Epidermal melanocyte (primary cell): ENCODE measurements at regions not wholly inside any gene's neighbourhood (a gene's known extent, or its start where the extent isn't known, plus 50 kb on each side); places are given as distances from the start of the nearest gene placed in this dataset.

Source experiments
- DNase-seq: peaks from one replicate; pipeline ENCODE4 v3.0.0; 2011; ENCODE audit warnings: low spot score; ENCODE audit not compliant: insufficient read length

DNA sequence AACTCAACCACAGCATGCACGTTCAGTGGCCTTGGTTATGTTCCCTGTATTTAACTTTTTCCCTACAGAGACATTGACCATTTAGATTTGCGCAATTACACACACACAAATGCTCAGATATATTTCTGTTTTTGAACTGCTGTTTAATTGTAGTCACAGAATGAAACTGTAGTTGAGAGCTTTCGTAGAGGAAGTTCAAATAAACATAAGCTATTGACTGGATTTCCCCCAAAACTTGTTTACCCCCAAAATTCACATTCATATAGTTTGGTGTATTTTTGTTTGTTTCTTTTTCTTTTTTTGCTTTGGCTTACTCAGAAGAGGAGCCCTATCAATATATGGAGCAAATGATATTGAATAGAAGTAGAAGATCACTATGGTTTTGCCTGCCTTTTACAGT, 921.0 kb downstream of the ADGRL2 start:
- no peak for DNase-seq

DNA sequence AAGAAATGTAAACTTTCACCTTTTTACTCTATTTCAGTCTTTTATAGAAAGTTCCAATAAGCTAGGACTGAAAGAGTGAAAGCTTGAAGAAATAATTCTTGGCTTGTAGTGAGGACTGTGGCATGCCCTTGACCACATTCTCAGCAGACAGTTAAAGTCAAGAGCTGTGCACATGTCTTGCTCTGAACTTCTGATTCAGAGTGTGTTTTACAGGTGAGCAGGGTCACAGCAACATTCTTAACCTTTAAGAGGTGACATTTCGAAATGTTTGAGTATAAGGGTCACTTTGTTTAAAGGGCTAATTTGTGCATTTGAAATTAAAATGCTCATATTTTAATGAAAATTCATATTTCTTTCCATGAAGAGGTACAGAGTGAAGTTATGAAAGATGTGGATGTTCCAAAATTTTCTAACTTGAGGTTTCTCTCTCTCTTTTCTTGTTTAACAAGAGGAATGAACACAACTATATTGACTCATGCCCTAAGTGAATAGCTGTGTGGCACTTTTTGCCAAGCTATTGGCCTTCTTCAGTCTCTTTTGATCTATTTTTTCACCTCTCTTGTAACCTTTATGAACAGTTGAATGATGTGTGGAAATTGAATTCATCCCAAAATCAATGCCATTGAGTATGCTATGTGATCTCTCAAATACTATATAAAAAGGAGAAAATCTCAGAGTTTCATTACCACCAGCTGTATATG, 918.1 kb downstream of the ADGRL2 start:
- DNase-seq = no peak

DNA sequence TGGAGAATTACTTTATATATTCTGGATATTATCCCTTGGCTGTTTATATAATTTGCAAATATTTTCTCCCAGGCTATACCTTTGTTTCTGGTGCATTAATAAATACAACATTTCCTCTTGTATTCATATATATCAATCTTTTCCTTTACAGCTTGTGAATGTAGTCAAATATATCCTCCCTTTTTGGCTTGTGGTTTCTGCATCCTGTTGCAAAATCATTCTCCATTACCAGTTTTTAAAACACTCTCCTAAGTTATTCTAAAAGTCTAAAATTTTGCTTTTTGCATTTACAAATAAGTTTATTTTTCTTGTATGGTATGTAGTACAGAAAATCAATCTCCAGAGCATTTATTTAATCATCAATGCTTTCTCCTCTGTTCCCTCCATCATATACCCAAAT, 909.4 kb downstream of the ADGRL2 start:
- no peak for DNase-seq

DNA sequence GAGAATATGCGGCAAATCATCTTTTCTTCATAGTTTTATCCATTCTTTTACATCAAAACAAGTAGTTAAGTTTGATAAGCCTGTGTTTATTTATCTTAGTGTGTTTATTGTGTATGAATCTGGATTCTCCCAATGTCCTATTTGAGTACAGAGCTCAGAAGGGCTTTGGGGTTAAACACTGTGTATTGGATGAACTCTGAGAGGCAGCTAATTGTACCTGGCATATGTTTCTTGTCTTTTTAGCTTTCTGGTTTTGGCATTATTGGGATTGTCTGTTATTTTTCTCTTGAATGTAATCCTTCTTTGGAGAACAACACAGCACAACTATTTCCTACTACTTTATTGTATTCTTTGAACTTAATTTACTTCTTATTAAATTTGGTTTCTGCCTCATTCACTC, 906.9 kb downstream of the ADGRL2 start:
- DNase-seq = no peak

DNA sequence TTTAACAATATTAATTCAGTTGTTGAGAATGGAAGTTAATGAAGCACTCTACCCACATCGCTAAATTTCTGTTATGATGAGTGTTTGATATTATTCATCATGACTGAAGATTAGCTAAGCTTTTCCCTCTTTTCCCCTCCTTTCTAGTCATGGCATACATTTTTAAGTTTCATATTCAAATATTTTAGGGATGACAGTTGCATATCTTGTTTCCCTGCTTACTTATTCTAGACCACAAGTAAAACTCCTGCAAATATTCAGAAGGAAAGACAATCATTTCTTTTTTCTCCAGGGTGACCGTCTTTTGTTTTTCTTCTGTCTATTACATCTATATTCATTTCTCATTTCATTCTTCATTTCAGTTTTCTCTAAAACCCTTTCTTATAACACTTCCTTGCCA, 906.0 kb downstream of the ADGRL2 start:
- DNase-seq = no peak

DNA sequence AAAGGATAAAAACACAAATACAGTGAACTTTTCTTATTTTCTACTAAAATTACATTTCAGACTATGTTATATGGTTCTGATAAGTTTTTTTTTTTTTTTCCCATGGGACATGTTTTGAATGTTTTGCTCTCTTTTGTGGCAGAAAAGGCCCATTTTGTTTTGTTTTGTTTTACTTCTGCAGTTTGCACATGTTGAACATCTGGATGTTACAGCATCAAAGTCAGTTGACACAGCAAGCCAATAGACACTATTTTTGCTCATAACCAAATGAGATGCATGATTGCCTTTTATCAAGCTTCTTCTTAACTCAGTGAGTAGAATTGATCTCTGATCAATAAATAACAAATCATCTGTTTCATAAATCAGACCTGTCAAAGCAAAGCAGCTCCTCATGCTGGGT, 904.2 kb downstream of the ADGRL2 start:
- no peak for DNase-seq

DNA sequence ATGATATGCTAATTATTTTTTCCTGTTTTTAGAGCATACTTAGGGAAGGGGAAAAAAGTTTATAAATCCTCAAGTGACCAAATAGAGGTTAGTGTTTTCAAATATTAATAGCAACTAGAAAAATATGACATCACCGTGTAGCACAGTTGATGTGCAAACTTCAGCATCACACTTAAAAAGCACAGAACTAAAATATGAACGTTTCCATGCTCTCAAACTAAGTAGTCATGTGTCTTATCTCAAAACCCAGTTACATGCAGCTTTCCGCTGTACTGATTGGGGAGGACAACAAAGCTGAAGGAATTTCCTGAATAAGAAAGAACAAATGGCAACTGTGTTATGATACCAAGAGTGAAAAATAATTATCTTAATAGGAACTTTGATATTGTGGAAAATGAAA, 903.7 kb downstream of the ADGRL2 start:
- no peak for DNase-seq

DNA sequence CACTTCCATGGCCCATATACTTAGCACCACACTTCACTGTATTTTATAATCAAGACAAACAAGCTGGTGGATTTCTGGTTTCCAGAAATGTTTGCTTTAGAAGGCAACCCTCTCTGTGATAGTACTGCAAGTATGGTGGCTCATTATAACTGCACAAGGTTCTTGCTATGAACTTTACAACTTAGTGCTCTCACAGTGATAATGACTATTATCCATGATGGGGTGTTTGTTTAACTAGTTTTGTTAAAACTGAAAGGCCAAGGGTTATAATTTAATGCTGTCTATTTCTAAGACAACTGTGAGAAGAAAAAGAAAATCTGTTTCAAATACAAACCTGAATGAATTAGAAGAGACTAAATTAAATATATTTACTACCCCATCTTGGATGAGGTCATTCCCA, 903.2 kb downstream of the ADGRL2 start:
- no peak for DNase-seq

DNA sequence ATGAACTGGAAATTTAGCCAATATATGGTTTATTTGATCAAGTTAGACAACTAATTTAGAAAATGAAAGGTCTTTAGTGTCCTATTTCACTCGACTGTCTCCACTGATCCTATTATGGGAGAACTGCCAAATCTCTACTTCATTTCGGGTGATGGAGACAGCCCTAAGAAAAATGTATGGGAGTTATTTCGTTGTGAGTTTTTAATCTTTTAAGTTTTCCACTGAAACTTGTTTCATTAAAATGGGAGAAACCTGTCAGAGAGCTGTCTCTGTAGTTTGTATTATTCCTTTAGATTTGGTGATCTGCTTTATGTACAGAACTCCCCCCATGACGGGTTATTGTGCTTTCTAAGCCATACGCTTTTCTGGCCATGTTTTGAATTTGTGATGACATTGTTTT, 899.7 kb downstream of the ADGRL2 start:
- no peak for DNase-seq

DNA sequence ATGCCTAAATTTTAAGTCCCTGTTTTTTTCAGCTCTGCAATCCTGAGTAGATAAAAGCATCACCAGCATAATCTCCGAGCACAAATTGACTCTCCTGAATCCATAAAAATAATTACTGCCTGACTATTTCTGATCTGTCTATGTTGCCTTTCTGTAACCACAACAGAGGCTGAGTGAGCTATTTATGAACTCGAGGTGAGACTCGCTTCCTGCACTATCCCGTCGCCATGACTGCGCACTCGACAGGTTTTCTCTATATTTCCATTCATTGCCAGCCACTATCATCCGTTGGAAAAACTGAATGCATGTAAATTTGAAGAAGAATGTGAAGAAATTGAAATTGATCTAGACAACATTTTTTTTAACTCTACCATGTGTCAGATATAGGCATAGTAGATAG, 897.2 kb downstream of the ADGRL2 start:
- DNase-seq = no peak

DNA sequence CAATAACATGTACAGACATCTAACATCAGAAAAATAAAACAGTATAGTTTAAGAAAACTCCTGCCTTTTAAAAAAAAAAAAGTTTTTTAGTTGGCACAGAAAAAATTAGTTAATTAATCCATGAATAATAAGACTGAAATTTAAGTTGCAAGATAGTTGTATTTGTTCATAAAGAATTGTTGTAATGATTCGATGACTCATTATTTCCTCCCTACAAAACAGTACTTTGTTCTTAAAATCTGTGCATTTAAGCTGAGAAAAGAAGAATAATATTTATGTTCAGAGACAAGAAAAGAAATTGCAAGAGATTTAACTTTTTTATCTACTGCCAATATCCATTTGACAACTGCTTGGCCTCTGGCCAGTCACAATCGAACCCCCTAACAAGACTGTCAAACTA, 894.7 kb downstream of the ADGRL2 start:
- DNase-seq = no peak

DNA sequence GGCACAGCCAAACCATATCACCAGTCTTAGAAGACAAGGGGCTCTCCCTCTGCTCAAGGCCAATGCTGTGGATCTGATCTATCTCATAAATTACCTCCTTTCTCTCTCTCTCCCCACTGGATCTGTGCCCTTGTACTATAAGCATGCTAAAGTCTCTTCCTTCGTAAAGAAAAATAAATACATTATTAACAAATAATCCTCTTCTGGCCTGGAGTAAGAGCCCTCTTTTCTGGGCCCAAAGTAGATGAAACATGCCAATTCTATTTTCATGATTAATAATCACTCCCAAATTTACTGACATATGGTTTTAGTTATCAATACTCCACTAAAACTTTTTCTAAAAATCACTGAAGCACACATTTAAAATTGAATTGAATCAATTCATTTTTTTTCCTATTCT, 889.7 kb downstream of the ADGRL2 start:
- no peak for DNase-seq

DNA sequence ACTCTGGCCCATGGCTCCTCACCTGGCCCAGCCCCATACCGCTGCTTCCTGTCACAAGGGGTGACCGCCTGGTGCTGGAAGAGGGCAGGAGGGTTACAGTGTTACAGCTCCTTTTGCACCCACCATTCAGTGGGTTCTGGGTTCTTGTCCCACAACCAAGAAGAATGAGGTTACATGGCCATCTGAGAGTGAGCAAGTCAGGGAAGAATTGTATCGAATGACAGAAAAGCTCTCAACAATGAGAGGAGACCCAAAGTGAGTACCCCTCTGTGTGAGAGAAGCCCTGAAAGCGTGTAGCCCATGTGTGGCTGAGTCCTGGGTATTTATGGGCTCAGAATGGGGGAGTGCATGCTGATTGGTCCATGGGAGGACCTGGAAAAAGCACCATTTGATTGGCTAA, 888.5 kb downstream of the ADGRL2 start:
- DNase-seq = no peak

DNA sequence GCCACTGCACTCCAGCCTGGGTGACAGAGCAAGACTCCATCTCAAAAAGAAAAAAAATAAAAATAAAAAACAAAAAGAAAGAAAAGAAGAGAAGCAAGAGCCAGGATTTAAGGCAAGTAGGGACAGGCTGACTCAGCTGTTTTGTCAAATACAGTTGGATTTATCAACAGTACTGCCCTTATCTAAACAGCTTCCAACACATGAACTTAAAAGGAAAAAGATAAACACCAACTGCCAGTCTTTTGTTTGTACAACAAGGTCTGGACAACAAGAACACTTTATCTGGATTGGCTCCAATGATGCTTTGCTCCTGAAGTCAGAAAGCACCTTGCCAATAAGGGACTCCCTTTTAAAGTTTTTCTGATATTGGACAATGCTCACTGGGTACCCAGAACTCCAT, 886.0 kb downstream of the ADGRL2 start:
- DNase-seq = no peak

DNA sequence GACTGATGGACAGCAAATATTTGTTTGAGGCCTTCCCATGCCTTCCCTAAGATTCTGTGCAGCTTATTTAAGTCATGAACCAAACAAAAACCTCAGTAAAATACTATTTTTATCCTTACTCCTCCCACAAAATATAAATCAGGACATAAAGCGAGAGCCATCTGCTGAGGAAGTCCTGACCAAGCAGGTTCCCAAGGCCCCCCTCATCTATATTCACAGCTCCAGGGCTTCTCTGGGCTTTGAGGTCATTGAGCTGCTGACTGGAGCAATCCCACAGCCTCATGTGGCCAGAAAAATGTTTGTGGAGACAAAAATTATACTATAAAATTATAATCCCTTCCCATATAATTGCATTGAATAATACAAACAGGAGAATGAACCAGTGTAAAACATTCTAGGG, 846.2 kb downstream of the ADGRL2 start:
- no peak for DNase-seq

DNA sequence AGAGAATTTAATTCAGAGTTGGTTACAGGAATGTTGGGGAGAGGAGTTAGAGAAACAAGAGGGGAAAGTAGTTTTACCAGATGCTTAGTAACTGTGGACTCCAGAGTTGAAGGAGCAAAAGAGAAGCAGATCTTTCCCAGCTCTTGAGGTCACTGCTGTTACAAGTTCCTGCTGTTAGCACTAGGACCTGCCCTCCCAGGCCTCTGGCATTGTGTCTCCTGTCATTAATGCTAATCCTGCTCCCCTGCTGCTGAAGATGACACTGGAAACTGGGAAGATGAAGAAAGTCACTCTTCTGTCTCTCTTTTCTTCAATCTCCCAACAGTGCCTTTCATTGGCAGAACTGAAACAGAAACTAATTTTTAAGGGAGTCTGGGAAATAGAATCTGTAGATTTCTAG, 845.6 kb downstream of the ADGRL2 start:
- DNase-seq = no peak

DNA sequence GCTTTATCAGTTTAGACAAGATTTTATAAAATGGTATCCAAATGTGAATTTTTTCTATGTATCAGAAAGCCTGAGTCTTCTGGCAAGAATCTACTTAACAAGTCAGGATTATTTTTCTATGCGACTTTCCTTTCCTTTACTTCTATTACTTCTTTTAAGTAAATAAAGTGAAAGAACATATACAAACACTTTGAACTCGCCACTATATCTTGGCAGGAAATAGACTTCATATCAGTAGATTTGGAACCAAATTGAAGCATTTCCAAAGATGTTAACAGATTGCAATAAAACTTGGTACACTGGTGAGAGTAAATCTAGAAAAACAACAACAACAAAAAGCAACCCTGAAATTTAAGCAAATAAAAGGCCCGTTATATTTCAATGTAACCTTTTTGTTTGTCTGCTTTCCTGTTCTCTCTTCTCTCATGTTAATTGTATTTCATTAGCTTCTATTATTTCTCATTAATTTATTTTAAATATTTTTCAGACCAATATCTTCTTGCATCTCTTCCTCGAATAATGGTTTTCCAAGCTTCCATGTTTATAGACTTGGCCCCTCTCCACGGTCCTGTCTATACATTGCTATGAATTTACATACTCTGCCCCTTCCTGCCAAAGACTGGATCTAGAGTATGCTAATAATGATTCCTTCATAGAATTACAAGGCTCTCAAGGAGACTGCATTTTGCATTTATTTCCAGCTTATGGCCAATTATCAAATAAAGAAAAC, 843.6 kb downstream of the ADGRL2 start:
- no peak for DNase-seq

DNA sequence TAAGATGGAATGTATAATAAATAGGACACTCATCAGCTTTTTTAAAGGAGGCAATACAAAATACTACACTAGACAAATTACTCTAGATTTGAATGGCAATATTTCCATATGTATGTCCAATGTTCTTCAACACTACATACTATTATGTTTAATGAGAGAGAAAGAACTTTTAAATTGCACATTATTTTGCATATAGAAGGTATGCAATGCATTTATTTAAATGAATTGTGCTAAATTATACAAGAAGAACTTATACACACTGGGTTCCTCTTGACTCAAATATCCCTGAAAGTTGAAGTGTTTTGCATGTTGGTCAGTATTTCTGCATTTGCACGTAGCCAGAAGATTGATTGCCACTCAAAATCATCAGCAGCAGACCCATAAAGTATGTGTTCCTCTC, 839.6 kb downstream of the ADGRL2 start:
- DNase-seq = no peak

DNA sequence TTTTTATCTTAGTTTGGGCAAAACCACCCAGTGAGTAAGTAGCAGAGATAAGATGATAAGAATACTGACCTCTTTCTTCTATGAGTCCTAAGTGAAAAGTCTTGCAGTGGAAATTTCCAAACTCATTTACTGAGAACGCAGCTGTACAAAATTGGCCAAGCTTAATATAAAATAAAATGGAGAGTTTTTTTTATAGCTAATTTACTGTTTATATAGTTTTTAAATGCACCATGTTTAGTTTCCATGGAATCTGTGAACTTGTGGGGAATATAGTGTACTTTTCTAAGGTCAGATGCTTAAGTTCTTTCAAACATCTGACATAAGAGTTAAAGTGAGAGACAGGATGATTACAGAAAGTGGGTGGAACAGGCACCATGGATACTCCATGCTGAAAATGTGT, 833.5 kb downstream of the ADGRL2 start:
- no peak for DNase-seq

DNA sequence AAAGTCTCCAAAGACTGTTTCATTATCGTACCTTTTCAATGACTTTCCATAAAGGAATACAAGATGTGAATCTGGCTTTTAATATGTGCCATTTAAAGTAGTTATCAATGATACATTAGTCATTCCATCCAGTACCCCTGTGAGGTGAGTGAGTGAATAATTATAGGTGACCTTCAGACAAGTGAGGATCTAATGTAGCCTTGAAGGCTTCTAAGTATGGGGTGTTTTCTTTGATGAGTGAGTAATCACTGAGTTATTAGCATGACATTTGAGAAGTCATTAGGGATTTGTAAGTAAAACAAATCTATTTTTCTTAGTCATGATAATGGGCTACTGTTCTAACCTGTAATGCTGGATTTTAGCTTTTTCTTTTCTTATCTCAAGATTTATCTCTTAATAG, 831.4 kb downstream of the ADGRL2 start:
- DNase-seq = no peak

DNA sequence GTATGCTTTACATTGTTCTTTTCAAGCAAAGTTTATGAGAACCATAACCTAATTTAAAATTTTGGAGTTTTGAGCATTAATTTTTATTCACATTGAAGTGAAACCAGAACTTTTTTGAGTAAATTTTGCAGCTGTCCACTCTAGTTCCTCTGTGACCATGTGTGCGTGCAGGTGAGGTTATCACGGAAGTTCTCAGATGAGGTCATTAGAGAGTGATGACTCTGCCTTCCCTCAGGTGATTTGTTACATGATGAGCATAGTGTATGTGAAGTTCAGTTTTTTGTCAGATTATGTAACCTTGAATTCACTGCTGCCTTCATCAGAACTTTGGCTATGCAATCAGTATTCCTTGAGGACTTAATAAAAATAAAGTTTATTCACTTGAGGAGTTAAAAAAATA, 828.2 kb downstream of the ADGRL2 start:
- no peak for DNase-seq

DNA sequence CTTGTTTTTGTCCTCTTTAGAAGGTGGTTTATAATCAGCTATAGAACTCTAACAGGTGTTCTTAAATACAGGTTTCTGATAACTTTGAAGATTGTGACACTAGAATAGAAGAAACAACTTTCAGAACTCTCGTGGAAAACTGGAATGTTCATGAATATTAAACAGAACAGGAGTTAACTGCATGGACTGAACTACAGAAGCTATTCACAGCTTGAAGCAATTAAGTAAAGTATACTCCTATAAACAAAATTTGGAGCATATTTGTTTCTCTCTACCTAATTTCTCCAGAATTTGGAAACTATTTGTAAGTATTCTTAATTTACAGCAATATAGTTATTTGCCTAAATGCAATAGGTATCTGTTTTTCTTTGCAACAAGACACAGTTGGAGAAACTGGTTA, 824.8 kb downstream of the ADGRL2 start:
- no peak for DNase-seq

DNA sequence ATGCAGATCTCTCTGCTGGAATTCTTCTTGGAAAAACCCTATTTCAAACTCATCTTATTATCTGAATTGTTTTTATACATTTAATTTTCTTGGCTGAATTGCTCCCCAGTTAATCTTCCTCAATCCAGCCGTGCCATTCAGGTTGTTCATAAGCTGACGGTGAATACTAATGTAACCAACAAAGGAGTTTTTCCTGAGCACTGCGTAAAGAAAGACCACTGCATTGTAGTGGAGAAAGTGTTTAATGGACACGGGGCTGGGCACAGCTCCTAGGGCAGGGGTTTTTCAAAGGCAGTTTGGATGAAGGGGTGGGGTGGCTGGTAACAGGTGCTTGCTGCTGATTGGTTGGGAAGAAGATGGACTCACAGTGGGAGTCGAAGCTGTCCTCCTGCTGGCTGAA, 820.3 kb downstream of the ADGRL2 start:
- no peak for DNase-seq
